ENCODE measurements at regions not wholly inside any gene's neighbourhood (a gene's known extent, or its start where the extent isn't known, plus 50 kb on each side); places are given as distances from the start of the nearest gene placed in this dataset.

DNA sequence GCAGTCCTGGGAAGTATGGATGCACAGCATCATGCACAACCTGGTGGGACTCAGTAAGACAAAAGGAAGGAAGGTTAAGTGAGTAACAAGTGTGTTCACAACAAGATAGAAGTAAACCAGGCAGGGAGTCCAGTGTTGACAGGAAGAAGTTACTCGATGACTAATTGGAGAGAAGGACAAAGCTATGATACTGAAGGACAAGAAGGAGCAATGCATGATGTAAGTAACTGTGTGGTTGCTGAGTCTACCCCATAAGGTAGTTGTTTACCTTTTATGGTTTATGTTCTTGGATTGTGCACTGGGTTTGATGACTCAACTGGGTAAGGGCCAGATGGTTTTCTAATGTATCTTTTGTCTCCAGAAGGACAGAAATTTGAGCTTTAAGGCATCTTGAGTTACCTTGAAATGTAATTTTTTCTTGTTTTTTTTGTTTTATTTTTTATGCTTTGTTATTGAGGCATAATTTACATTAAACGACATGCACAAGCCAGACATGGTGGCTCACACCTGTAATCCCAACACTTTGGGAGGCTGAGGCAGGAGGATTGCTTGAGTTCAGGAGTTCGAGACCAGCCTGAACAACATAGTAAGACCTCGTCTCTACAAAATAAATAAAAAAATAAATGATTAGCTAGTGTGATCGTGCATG lies 89.2 kb upstream of the CAST start:
- TF ChIP-seq, protein P1, sequence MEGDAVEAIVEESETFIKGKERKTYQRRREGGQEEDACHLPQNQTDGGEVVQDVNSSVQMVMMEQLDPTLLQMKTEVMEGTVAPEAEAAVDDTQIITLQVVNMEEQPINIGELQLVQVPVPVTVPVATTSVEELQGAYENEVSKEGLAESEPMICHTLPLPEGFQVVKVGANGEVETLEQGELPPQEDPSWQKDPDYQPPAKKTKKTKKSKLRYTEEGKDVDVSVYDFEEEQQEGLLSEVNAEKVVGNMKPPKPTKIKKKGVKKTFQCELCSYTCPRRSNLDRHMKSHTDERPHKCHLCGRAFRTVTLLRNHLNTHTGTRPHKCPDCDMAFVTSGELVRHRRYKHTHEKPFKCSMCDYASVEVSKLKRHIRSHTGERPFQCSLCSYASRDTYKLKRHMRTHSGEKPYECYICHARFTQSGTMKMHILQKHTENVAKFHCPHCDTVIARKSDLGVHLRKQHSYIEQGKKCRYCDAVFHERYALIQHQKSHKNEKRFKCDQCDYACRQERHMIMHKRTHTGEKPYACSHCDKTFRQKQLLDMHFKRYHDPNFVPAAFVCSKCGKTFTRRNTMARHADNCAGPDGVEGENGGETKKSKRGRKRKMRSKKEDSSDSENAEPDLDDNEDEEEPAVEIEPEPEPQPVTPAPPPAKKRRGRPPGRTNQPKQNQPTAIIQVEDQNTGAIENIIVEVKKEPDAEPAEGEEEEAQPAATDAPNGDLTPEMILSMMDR (conservative IDR thresholded peaks at IDR 0.05; ENCODE audit: low read length), result no peak
- TF ChIP-seq EZH2phosphoT487 (IDR thresholded peaks at IDR 0.05; ENCODE audit: borderline replicate concordance, low read depth, low read length), result no peak

All from OCI-LY7 (cell line).